Endodermal cell (in vitro differentiated cells): ENCODE measurements at regions not wholly inside any gene's neighbourhood (a gene's known extent, or its start where the extent isn't known, plus 50 kb on each side); places are given as distances from the start of the nearest gene placed in this dataset.

Source experiments
- DNase-seq: peaks from one replicate; pipeline ENCODE4 v3.0.0-alpha.2; 2017
- H3K27ac ChIP-seq: 2 replicates; pipeline ENCODE4 v1.5.1; 2013; ENCODE audit warnings: mild to moderate bottlenecking, low read depth, low read length, moderate library complexity
- H3K27me3 ChIP-seq: 2 replicates; pipeline ENCODE4 v1.6.1; 2013; ENCODE audit warnings: mild to moderate bottlenecking, low read length, moderate library complexity; ENCODE audit not compliant: insufficient read depth, control insufficient read depth, poor library complexity, severe bottlenecking
- H3K36me3 ChIP-seq: 2 replicates; pipeline ENCODE4 v1.7.0; 2013; ENCODE audit warnings: mild to moderate bottlenecking, low read length, moderate library complexity; ENCODE audit not compliant: control insufficient read depth, insufficient read depth
- H3K4me1 ChIP-seq: one replicate; pipeline ENCODE4 v1.7.0; 2013; ENCODE audit warnings: low read length; ENCODE audit not compliant: control insufficient read depth, insufficient read depth
- H3K4me3 ChIP-seq: 2 replicates; pipeline ENCODE4 v1.5.1; 2013; ENCODE audit warnings: mild to moderate bottlenecking, low read length, moderate library complexity
- H3K9ac ChIP-seq: 2 replicates; pipeline ENCODE4 v1.6.1; 2013; ENCODE audit warnings: mild to moderate bottlenecking, low read length, moderate library complexity; ENCODE audit not compliant: poor library complexity, severe bottlenecking; ENCODE audit errors: extremely low read depth
- H3K9me3 ChIP-seq: 2 replicates; pipeline ENCODE4 v1.6.1; 2013; ENCODE audit warnings: mild to moderate bottlenecking, low read length, moderate library complexity; ENCODE audit not compliant: control insufficient read depth
- H3K27ac Mint-ChIP-seq: 2 replicates; pipeline ENCODE4 v1.8.0; 2020; ENCODE audit warnings: mixed read lengths
- H3K27me3 Mint-ChIP-seq: 2 replicates; pipeline ENCODE4 v1.8.0; 2021; ENCODE audit warnings: mild to moderate bottlenecking, mixed read lengths; ENCODE audit not compliant: insufficient read depth
- H3K36me3 Mint-ChIP-seq: 2 replicates; pipeline ENCODE4 v1.8.0; 2020; ENCODE audit warnings: low read depth, mixed read lengths
- H3K4me1 Mint-ChIP-seq: 2 replicates; pipeline ENCODE4 v1.8.0; 2020; ENCODE audit warnings: mixed read lengths
- H3K4me3 Mint-ChIP-seq: 2 replicates; pipeline ENCODE4 v1.8.0; 2020; ENCODE audit warnings: mild to moderate bottlenecking, moderate library complexity, mixed read lengths
- H3K9me3 Mint-ChIP-seq: 2 replicates; pipeline ENCODE4 v1.8.0; 2020; ENCODE audit warnings: mild to moderate bottlenecking, mixed read lengths
- WGBS, 2 experiments: methylation state at CpG; one replicate each; pipeline versions ENCODE4 v1.1.5 to v1.1.7; 2013; ENCODE audit warnings: missing lambda C conversion rate in 2 of 2, mixed read lengths in 1 of 2; ENCODE audit not compliant: insufficient coverage in 1 of 2, insufficient read length in 1 of 2; 5-methylcytosine and 5-hydroxymethylcytosine counted together
- TF ChIP-seq, protein P1 (sequence below): fragments of 200-600 bp; sonication (generic); conservative IDR thresholded peaks from 2 replicates; pipeline ENCODE4 v1.5.0; 2021; ENCODE audit warnings: antibody characterized with exemption, mild to moderate bottlenecking

DNA sequence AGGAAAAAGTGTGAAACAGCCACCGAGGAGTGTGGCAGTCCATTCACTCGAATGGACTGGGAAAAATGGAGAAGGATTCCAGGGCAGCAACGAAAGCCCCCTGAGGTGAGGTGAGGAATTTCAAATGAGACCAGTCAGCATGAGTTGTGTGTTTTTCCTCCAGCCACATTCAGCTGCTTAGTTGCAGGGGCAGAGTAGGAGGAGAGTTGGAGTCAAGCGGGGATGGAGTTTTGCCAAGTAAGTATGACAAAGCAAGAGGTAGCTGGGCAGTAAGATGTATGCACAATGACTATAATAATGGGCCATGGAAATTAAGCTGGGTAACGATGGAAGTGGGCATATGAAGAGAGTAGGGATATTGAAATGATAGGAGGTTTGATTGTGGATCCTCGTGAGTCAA is 64.4 kb downstream of the CCDC54 start:
- 58 to 60% methylated on average over 5 to 6 of the region's 6 CpGs for WGBS, 2 experiments
- H3K4me1 ChIP-seq: no peaks in the 10 kb centered on the region
- no peak overlapping the region for H3K27ac Mint-ChIP-seq

DNA sequence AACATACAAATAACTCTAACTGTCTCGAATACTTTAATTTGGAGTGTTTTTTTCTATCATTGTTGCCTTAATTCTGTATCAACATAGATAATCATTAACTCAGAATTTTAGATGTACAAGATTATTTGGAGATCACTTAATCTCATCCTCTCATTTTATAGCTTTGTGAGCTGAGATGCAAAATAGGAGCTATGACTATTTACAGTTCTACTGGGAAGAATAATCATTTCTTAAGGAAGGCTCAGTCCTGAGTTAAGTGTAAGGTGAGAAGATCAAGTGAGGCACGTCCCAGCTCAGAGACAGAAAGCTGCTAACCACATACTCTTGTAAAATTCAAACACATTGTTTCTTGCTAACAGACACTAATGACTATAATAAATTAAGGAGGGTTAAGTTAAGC is 66.2 kb downstream of the CCDC54 start:
- no peak overlapping the region for H3K27ac Mint-ChIP-seq
- no peak overlapping the region for H3K9ac ChIP-seq
- H3K4me1 ChIP-seq: no peaks in the 10 kb centered on the region
- TF ChIP-seq, protein P1, sequence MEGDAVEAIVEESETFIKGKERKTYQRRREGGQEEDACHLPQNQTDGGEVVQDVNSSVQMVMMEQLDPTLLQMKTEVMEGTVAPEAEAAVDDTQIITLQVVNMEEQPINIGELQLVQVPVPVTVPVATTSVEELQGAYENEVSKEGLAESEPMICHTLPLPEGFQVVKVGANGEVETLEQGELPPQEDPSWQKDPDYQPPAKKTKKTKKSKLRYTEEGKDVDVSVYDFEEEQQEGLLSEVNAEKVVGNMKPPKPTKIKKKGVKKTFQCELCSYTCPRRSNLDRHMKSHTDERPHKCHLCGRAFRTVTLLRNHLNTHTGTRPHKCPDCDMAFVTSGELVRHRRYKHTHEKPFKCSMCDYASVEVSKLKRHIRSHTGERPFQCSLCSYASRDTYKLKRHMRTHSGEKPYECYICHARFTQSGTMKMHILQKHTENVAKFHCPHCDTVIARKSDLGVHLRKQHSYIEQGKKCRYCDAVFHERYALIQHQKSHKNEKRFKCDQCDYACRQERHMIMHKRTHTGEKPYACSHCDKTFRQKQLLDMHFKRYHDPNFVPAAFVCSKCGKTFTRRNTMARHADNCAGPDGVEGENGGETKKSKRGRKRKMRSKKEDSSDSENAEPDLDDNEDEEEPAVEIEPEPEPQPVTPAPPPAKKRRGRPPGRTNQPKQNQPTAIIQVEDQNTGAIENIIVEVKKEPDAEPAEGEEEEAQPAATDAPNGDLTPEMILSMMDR: no peak
- no CpG with 5 or more reads among the region's 2 CpGs for WGBS, 2 experiments
- no peaks in the 10 kb centered on the region for H3K36me3 ChIP-seq
- H3K27ac ChIP-seq: no peak overlapping the region
- no peaks in the 10 kb centered on the region for H3K9me3 ChIP-seq
- H3K36me3 Mint-ChIP-seq: no peaks in the 10 kb centered on the region
- no peak overlapping the region for H3K4me3 Mint-ChIP-seq
- H3K4me1 Mint-ChIP-seq: no peaks in the 10 kb centered on the region
- H3K27me3 ChIP-seq: no peaks in the 10 kb centered on the region
- H3K27me3 Mint-ChIP-seq: no peaks in the 10 kb centered on the region
- DNase-seq: no peak
- no peak overlapping the region for H3K4me3 ChIP-seq
- no peaks in the 10 kb centered on the region for H3K9me3 Mint-ChIP-seq

More for the DNA sequence above, 64.4 kb downstream of the CCDC54 start:
- Histone ChIP-seq H3K9ac (no peak overlapping the region), H3K27me3 (no peaks in the 10 kb centered on the region), H3K27ac (no peak overlapping the region), H3K4me3 (no peak overlapping the region), H3K9me3 (no peaks in the 10 kb centered on the region), H3K36me3 (no peaks in the 10 kb centered on the region)
- no peaks in the 10 kb centered on the region for H3K4me1 Mint-ChIP-seq
- no peak overlapping the region for H3K4me3 Mint-ChIP-seq
- H3K27me3 Mint-ChIP-seq: no peaks in the 10 kb centered on the region
- H3K36me3 Mint-ChIP-seq: no peaks in the 10 kb centered on the region
- H3K9me3 Mint-ChIP-seq: no peaks in the 10 kb centered on the region
- DNase-seq: peak; percentile 63
- TF ChIP-seq, protein P1: peak; percentile 36

DNA sequence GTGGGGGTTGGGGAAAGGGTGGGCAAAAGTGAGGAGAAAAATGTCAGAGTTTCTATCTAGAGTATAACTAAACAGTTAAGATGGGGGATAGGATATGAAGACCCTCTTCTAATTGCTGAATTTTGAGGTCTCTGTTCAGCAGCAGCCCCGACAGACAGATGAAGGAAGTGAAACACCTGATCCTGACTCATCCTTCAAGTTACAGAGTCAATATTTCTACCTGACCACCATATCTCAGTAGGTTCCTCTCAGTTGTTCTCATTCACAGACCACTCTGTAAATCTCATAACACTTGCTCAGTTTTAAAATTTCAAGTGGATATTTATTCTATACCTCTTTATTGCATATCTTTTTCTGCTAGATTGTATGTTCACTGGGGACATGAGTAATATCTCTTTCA is 69.5 kb downstream of the CCDC54 start:
- no peak for DNase-seq
- Histone ChIP-seq H3K4me3 (no peak overlapping the region), H3K27me3 (no peaks in the 10 kb centered on the region), H3K36me3 (no peaks in the 10 kb centered on the region), H3K9me3 (no peaks in the 10 kb centered on the region), H3K27ac (no peak overlapping the region), H3K9ac (no peak overlapping the region), H3K4me1 (no peaks in the 10 kb centered on the region)
- no peaks in the 10 kb centered on the region for H3K9me3 Mint-ChIP-seq
- no peak overlapping the region for H3K4me3 Mint-ChIP-seq
- no peak overlapping the region for H3K27ac Mint-ChIP-seq
- no peaks in the 10 kb centered on the region for H3K4me1 Mint-ChIP-seq
- TF ChIP-seq, protein P1: no peak
- H3K27me3 Mint-ChIP-seq: no peaks in the 10 kb centered on the region
- 83% methylated on average over 1 of the region's 1 CpG for WGBS, 2 experiments
- H3K36me3 Mint-ChIP-seq: no peaks in the 10 kb centered on the region
